ENCODE measurements at regions not wholly inside any gene's neighbourhood (a gene's known extent, or its start where the extent isn't known, plus 50 kb on each side); places are given as distances from the start of the nearest gene placed in this dataset.

GRCh38 chr10:33492701-33493345, 158.4 kb upstream of the NRP1 start:
- TF ChIP-seq CTCF (IDR thresholded peaks at IDR 0.05) (no peak), POLR2A (IDR thresholded peaks at IDR 0.05) (no peak)
